Testis (tissue), 2 donors: ENCODE measurements at regions not wholly inside any gene's neighbourhood (a gene's known extent, or its start where the extent isn't known, plus 50 kb on each side); places are given as distances from the start of the nearest gene placed in this dataset.

ENCODE experiments used
- POLR2A ChIP-seq: fragments of 450-650 bp; IDR thresholded peaks from one replicate; pipeline ENCODE4 v1.6.1; 2017; ENCODE audit warnings: antibody characterized with exemption, mild to moderate bottlenecking, moderate library complexity
- TF ChIP-seq, protein P1 (sequence below), 3 experiments: fragments of 450-650 bp in 2 of 3; fragments of 200-600 bp in 1 of 3; sonication (generic) in 1 of 3; IDR thresholded peaks; one replicate each; pipeline ENCODE4 v1.5.1; 2016 to 2019; ENCODE audit warnings: antibody characterized with exemption in 3 of 3, mild to moderate bottlenecking in 2 of 3, moderate library complexity in 1 of 3

DNA sequence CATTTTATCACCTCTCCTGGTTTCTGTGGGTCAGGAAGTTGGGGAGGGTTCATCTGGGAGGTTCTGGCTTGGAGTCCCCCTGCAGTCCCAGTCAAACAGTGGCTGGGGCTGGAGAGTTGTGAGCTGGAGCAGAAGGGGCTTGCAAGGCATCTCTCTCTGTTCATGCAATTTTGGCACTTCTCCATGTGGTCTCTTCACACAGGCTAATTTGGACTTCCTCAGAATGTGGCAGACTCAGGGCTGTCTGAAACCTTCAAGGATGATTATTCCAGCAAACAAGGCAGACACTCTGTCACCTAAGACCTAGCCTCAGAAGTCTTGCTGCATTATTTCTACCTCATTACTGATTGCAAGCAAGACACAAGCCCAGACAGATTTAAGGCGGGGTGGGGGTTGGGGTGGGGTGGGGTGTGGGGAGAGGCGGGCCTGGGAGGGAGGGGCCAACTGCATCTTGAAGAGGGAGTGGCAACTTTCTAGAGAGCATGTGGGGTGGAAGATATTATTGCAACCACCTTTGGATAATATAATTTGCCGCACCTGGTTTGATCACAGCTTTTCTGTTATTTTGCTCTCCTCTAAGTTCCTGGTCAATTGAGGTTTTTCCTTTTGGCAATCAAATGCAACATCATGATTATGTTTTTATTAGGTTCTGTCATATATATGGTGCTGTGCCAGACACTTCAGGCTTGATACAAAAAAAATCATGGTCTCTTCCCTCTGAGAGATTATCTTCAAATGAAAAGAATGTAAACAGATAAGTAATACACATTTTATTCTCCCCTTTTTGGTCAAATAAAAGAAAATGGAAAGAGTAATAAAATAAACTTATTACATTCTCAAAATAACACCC lies 799.5 kb downstream of the RPA4 start:
- TF ChIP-seq, protein P1, sequence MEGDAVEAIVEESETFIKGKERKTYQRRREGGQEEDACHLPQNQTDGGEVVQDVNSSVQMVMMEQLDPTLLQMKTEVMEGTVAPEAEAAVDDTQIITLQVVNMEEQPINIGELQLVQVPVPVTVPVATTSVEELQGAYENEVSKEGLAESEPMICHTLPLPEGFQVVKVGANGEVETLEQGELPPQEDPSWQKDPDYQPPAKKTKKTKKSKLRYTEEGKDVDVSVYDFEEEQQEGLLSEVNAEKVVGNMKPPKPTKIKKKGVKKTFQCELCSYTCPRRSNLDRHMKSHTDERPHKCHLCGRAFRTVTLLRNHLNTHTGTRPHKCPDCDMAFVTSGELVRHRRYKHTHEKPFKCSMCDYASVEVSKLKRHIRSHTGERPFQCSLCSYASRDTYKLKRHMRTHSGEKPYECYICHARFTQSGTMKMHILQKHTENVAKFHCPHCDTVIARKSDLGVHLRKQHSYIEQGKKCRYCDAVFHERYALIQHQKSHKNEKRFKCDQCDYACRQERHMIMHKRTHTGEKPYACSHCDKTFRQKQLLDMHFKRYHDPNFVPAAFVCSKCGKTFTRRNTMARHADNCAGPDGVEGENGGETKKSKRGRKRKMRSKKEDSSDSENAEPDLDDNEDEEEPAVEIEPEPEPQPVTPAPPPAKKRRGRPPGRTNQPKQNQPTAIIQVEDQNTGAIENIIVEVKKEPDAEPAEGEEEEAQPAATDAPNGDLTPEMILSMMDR (IDR thresholded peaks at IDR 0.05), result no peak
- no peak for TF ChIP-seq POLR2A
